GM18499 (cell line): ENCODE measurements at regions not wholly inside any gene's neighbourhood (a gene's known extent, or its start where the extent isn't known, plus 50 kb on each side); places are given as distances from the start of the nearest gene placed in this dataset.

Experiments used
- ATAC-seq: cut with Tn5 transposase; IDR thresholded peaks from one replicate; pipeline ENCODE4 v1.9.1; 2021; ENCODE audit warnings: moderate number of reproducible peaks; ENCODE audit not compliant: insufficient read depth, unreplicated experiment

DNA sequence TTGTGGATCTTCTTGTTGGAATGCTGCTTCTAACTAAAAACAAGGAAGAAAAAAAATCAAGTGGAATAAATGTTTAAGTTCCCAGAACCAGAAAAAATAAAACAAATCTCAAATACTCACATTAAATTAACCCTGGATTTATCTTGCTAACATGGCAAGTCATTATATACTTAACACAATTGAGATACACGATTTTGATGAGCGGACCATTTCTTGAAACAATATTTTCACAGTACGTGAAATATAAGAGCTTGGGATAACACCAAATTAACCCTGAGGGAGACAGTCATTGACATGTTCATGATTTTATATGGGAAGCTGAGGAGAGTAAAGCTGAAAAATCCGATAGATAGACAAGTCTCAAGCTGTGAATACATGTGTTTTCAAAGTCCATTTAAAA lies 128.6 kb downstream of the PTCSC3 start:
- ATAC-seq: no peak

DNA sequence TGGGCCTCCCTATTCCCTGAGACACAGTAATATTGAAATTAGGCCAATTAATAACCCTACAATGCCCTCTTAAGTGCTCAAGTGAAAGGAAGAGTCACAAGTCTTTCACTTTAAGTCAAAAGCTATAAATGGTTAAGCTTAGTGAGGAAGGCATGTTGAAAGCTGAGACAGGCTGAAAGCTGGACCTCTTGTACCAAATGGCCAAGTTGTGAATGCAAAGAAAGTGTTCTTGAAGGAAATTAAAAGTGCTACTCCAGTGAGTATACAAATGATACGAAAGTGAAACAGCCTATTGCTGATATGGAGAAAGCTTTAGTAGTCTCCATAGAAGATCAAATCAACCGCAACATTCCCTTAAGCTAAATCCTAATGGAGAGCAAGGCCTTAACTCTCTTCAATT lies 140.8 kb downstream of the PTCSC3 start:
- no peak for ATAC-seq

DNA sequence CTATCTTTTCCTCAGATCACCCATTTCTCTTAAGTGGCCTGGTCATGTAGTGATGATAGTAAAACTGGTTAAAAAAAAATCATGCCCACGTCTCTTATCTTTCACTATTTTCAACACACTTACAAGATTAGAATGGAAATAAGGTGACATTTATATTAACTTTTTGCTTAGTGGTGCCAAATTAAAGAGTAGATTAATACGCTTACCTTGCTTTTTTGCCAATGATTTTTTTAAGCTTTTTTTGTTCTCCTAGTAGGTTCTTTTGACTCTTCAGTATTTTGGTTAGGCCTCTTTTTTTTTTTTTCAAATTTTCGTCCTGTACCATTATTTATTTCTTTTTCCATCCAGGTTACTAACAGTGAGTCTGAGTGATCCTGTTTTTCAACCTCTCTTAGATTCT lies 147.9 kb downstream of the PTCSC3 start:
- no peak for ATAC-seq

DNA sequence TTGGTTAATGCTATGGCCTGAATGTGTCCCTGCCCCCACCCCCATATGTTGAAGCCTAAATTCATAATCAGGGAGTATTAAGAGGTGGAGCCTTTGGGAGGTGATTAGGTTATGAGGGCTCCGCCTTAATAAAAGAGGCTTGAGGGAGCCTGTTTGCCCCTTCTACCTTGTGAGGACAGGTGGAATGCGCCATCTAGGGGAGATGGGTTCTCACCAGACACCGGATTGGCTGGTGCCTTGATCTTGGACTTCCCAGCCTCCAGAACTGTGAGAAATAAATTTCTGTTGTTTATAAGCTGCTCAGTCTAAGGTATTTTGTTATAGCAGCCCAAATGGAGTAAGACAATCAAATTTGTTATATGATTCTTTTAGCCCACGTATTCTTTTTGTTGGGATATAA lies 148.3 kb downstream of the PTCSC3 start:
- ATAC-seq: no peak

DNA sequence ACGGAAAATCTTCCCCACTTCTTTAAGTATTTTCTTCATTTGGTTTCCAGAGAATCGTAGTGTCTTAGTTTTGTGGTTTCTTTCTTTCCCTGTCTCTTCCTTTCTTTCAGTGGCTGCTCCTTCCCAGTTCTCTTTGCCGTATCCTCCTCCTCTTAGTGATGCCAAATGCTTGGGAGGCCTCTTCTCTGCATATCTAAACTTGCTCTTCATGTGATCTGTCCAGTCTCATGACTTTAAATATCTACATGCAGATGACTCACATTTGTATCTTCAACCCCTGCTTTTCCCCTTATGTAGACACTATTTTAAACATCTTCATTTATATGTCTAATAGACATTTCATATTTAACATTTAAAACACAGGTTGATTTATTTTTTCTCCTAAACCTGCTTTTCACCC lies 149.2 kb downstream of the PTCSC3 start:
- ATAC-seq: no peak

DNA sequence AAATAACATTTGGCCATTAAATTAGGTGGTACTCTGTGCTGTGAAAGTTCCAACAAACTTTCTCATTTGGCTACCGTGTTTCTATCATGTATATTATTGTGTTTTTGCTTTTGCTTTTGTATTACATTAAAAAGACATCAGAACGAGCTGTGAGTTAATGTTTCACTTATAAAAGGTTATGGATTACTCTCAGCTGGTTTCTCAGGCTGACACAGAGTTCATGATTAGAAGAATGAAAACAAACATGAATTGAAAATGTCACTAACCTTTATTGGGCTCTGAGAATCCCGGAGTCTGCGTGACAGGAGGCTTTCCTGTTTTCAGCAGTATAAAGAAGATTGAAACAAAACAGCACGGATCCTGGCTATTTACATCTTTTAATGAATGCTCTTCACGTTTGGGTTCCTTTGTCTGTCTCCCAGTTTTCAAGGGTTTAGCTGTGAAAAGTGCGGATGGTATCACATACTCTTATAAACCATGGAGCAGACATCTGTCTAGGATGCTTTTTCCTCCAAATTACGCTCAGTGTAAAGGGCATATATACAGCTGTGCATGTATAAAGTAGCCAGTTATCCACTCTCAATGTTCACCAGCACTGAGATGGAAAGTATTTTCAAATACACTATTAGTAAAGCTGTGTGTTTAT lies 153.6 kb downstream of the PTCSC3 start:
- no peak for ATAC-seq

DNA sequence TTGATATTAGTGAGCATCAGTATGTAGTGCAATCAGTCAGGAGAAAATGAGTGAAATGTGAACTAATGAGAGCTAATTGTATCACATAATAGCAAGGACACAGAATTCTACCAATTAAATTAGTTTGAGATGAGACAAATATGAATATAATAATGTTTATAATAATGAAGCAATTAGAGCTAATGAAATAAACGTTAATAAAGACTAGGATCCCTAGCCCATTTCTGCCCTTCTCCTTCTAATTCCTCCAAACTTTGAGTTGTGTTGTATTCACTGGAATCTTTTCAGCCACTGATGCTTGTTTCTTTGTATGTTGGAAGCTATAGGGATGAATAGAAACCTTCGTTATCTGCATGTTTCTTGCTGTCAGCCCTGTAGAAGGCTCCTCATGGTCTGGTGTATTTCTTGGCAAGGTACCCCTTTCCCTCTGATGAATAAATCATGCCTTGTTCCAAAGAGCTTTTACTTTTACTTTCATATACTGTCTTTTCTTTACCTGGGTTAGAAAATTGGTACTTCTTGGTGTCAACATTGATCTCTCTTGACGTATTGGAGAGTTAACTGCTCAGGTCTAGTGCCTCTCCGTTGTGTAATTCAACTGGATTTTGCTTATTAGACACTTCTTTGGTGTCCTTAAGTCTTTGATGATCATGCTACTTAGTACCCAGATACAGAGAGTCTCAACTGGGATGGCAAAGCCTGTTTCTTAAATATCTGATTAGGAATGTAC lies 154.8 kb downstream of the PTCSC3 start:
- ATAC-seq: peak; percentile 12

DNA sequence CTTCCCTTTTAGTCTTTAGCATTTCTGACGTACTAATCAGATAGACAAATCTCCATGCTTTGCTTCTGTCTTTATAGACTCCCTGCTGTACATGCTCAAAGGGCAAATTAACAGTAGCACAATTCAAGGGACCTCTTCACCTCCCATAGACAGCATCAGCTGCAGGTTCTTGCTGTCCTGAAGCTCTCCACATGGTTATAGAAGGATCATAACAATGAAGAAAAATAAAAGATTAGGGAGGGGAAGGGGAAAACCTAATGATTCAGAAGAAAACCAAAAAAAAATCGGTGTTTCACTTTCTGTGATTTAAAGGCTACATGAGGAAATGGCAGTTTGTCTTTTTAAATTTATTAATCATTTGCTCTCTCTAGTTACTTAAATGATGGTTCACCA lies 155.5 kb downstream of the PTCSC3 start:
- peak; percentile 51 for ATAC-seq

DNA sequence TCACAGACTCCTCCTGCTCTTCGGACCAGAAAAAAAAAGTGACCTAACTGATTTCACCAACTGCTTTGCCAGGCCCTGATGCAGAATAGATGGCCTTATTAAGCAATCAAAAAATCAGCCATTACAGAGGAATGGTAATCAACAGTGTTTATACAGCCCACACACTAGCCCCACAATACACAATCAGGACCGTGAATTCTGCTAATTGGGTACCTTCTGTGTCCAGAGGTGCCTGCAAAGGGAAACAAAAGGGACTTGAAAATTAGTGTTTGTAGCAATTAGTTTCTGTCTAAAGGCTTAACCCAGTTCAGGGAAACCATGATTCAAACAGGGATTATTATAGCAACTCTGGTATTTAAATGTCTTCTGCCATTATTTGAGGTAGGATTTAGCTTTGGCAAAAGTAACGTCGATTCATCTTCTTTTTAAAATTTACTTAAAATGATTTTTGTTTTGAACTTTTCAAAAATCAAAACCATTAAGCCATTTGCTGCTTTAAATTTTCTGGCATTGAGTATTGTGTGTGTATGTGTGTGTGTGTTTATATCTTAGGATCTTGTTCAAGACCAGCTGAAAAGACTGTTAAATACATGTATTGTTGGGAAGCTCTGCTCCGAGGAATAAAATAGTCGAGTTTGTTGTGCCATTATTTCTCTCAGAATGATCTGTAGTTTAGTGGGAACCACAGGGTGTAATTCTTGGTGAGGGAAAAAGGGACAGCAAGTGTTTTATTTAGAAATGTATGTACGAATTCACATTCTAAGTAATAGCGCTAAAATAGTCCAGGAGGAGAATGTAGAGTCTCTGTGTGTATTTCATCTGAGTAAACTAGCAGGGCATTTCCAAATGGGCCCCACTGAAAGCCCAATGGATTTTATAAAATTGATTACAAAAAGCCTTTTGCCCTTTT lies 156.1 kb downstream of the PTCSC3 start:
- no peak for ATAC-seq

DNA sequence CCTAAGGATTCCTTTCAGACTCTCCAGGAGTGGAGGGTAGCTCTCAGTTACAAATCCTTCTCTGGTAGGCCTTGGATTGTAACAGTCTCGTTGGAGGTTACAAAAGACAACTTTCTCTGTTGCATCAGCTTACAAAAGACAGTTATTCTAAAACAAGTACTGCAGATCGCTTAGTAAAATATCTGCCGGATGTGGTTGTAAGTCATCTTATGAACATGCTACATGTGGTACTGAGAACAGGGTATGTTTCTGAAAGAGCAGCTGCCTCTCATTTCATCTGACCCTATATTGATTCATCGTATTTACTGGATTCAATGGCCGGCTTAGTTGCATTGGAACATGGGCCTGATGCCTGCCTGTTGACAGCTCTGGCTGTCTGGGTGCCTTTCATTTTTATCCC lies 157.4 kb downstream of the PTCSC3 start:
- ATAC-seq: no peak

DNA sequence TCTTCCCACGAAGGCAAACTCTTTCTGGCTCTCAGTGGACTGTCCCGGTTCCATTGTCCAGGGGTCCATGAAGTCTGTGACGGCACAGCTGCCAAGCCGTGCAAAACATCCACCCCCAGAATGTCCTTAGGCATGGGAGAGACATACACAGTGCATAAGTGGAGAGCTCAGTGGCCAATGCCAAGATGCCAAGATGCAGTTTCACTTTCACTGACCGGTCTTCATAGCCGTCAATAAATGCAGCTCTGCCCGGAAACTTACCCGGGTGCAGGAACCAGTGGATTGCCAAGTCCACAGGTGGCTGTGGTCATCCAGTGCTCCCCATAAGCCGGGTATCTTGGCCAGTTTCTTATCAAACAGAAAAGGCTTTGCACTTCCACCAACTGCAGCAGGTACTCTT lies 162.3 kb downstream of the PTCSC3 start:
- no peak for ATAC-seq

DNA sequence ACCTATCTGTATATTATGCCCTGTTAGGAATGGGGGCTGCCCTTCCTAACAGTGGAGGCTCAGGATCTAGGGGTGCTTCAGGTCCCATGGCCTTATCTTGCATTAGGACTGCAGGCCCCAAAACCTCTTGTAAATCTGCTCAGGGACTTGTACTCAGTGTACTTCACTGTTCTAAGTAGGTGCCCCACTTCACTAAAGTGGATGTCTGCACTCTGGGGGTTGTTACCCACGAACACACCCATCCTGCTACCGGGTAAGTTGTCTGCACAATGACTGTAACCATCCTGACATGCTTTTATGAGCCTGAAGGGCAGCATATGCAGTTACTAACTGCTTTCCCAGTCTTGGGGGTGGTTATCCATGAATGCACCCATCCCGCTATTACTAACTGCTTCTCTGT lies 163.0 kb downstream of the PTCSC3 start:
- ATAC-seq: no peak

DNA sequence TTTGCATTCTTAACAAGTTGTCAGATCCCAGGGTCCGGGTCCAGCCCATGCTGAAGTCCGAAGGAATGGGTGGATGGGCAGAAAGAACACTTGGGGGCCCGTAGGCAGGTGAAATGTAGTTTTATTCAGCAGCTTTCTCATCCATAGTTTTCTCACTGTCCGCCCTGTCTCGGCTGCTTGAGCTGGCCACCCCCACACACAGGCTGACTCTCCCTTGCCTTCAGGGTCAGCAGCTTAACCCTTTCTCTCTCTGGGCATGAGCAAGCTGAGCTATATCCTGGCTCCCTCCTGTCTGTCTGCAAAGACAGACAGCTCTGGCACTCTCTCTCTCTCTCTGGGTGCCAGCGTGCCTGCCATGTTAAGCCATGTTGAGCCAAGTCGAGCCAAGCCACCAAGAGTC lies 163.9 kb downstream of the PTCSC3 start:
- no peak for ATAC-seq

DNA sequence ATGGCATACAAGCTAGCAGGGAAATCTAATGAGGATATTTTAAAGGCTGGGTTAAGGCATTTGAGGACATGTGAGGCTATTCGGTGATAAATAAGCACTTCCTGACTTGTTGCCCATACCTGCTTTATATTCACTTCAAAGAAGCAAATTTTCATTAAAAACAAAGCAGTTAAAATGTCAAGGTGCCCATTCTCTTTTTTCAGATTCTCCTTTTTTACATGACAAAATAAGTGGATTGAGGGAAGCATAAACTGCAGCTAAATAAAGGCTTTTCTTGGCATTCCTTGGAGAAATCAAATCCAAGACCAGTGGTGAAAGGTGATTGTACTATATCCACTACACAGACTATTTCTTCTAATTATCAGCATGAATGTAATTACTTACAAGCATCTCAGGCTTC lies 166.9 kb downstream of the PTCSC3 start:
- no peak for ATAC-seq

DNA sequence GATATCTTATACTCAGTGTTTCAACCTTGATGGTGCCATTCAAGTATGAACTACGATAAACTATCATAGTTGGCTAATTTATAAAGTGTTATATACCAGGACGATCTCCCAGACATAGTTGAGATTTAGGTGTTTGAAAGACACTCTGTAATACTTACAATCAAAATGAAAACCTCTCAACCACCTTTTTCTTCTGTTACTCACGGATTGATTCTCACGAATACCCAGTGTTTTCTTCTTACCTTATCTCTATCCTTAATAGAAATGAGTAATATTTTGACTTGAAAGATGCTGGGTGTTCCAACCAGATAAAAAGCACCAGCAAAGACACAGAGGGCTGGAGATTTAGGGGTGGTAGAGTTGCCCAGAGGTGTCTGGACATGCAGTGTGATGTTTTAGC lies 169.9 kb downstream of the PTCSC3 start:
- ATAC-seq: no peak

DNA sequence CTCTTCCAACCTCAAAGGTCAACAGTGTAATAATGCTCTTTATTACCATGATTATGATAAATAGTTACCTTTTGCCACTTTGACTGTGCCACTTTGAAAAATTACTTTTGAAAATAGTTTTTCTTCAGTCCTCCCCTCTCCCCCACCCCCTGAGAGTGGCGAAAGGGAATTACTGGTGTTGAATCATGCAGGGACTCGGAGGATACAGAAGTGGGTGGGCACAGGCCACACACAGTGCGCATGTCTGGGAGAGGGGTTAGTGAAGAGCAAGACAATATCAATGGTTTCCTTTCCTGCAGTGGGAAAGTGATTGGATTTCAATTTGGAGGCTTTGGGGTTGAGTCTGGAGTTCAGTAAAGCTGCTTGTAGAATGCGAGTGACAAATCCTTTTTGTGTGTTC lies 170.9 kb downstream of the PTCSC3 start:
- ATAC-seq: no peak

DNA sequence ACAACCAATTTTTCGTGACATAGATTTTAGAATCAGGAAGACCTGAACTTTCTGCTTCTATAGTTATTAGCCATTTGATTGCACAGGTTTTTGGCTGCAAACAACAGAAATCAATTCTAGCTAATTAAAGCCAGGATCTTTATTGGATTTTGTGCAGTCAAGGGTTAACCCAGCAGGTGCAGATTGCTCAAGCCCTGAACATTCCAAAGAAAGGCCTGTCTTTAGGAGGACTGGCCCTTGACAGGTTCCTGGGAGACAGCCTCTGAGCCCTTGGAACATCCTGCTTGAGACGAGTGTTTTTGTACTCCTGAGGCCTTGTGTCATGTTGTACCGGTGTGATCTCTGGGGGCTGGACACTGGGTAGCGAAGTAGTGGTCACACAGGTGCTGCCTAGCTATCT lies 174.6 kb downstream of the PTCSC3 start:
- no peak for ATAC-seq

DNA sequence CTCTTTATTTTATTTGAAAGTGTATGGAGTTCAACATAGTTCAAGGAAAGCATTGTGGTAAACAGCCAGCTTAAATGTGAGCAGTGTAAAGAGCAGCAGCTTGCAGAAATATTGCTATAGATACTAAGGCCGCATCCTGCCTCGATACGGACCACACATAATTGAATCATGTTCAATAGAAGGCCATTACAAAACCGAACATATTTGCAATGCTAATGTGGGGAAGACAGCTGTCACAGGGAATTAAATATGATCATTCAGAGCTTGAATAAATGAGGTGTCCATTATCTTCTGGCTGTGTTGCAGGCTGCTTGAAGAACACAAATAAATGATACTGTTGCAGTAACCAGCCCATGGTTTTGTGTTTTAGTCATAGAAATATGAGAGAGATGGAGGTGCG lies 173.2 kb downstream of the BRMS1L start:
- no peak for ATAC-seq

DNA sequence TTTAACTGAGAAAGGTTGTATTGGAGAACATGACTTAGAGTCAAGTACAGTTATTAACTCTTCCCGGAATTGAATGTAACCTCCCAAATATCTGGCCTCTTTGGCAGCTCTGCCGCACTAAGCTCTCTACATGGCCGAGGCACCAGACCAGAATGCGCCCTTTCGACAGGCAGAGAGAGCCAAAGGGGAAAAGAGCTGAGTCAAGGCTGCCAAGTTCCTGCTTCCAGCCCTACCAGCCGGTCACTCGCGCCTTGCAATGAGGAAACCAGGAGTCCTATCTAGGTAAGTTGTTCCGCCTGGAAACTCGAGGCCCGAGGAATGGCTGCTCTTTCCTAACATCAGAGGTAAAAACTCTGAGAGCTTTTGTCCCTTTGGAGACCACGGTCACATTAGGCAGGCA lies 172.2 kb downstream of the BRMS1L start:
- ATAC-seq: no peak

DNA sequence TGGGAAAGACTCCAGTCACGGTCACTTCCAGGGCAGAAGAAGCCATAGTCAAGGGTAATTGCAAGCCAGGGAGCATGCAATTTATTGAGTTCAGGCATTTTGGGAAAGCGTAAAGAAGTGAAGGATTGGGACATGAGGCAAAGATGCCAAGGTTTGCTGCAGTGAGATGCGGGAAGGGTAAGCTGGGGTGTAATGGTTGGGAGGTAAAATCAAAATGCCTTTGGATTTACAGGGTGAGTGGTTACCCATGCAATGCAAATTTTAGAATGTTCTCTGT lies 167.5 kb downstream of the BRMS1L start:
- ATAC-seq: no peak

DNA sequence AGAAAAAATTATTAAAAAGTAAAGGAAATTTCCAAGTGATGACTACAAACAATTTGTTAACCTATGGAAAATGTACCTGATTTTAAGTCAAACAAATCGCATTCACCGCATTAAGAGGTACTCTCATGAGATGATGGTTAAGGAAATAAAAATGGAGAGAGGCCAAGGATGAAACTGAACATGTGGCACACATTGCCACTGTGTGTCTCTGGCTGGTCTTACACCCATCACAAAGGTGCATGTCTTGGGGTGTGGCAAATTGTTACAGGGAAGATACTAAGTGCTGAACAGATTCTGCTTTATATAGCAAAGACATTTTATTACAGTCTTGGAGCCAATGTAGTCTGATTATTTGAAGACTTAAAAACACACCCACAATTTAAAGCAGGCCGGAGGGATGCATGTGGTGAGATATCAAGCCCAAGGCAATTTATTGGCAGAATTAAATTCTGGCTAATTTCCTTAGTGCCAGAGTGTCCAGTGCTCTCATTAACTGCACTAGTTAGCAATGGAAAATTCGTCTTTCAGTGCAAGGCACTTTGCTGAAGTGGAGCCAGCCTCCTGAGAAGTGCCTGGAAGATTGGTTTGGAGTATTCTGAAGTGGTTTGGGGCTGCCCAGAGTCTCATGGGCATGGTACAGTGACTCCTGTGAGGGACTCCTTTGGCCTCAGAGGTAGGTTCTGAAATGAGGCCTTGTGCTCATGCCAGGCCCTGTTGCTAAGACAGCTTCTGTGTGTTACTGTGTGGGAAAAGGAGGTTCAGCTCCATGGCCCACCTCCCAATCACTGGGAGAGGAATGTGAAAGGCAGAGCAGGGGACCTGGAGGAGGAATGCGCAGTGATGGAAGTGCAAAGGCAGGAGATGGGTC lies 166.9 kb downstream of the BRMS1L start:
- no peak for ATAC-seq
